ENCODE measurements at regions not wholly inside any gene's neighbourhood (a gene's known extent, or its start where the extent isn't known, plus 50 kb on each side); places are given as distances from the start of the nearest gene placed in this dataset.

- no peak for TF ChIP-seq POLR2A (IDR thresholded peaks at IDR 0.05)
- TF ChIP-seq CTCF (IDR thresholded peaks at IDR 0.05) = no peak
- TF ChIP-seq POLR2AphosphoS5 (IDR thresholded peaks at IDR 0.05) = no peak
These were observed 84.0 kb upstream of the NEUROD1 start for GRCh38 chr2:181764095-181764963.

All from stomach (tissue), 4 donors.